BJ (cell line): ENCODE measurements at regions not wholly inside any gene's neighbourhood (a gene's known extent, or its start where the extent isn't known, plus 50 kb on each side); places are given as distances from the start of the nearest gene placed in this dataset.

Experiments used
- CTCF ChIA-PET: fragments of 350-600 bp; formaldehyde crosslinking; extraction: SDS; loops from one replicate; lab custom pipeline; 2021; ENCODE audit warnings: antibody characterized with exemption, inconsistent platforms; lab: Yijun Ruan, JAX
- POLR2A ChIA-PET: fragments of 300-600 bp; sonication (Branson Sonifier 250); formaldehyde crosslinking; extraction: SDS; loops from one replicate; lab custom pipeline; 2021; ENCODE audit warnings: antibody characterized with exemption; lab: Charles Lee
- DNase-seq: peaks from one replicate; pipeline ENCODE4 v3.0.0-alpha.2; 2011; ENCODE audit warnings: low read depth
- H3K27me3 ChIP-seq: 2 replicates; pipeline ENCODE4 v1.6.0; 2011; ENCODE audit warnings: low read length; ENCODE audit not compliant: control insufficient read depth, insufficient read depth
- H3K36me3 ChIP-seq: 2 replicates; pipeline ENCODE4 v1.5.1; 2011; ENCODE audit warnings: low read length; ENCODE audit not compliant: control insufficient read depth, insufficient read depth
- H3K4me3 ChIP-seq: 2 replicates; pipeline ENCODE4 v1.5.1; 2011; ENCODE audit warnings: low read depth, mild to moderate bottlenecking, control low read depth, low read length
- TF ChIP-seq, protein P1 (sequence below): IDR thresholded peaks from 2 replicates; pipeline ENCODE4 v1.5.1; 2011; ENCODE audit warnings: low read depth, mild to moderate bottlenecking, control low read depth, inconsistent platforms, low read length, moderate library complexity; ENCODE audit not compliant: insufficient read depth

DNA sequence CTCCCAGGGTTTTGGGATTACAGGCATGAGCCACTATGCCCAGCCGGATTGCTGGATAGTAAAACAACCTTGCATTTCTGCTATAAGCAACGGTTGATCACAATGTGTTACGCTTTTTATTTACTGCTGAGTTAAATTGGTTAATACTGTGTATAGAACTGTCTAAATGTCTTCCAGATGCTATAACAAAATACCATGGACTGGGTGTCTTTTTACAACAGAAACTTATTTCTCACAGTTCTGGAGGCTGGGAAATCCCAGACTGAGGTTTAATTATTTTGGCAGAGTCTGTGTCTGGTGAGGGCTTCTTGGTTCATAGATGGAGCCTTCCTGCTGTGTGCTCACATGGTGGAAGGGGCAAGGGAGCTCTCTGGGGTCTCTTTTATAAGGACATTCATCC, 65.5 kb downstream of the ING1 start:
- ChIA-PET CTCF (no interaction called here), POLR2A (interaction anchor here (0.6 kb wide), 1 partner anchor 93 kb away, joined by 3 read pairs; no protein-coding TSS in a partner anchor)
- TF ChIP-seq, protein P1, sequence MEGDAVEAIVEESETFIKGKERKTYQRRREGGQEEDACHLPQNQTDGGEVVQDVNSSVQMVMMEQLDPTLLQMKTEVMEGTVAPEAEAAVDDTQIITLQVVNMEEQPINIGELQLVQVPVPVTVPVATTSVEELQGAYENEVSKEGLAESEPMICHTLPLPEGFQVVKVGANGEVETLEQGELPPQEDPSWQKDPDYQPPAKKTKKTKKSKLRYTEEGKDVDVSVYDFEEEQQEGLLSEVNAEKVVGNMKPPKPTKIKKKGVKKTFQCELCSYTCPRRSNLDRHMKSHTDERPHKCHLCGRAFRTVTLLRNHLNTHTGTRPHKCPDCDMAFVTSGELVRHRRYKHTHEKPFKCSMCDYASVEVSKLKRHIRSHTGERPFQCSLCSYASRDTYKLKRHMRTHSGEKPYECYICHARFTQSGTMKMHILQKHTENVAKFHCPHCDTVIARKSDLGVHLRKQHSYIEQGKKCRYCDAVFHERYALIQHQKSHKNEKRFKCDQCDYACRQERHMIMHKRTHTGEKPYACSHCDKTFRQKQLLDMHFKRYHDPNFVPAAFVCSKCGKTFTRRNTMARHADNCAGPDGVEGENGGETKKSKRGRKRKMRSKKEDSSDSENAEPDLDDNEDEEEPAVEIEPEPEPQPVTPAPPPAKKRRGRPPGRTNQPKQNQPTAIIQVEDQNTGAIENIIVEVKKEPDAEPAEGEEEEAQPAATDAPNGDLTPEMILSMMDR: no peak
- Histone ChIP-seq H3K27me3 (peaks cover 11% of the 10 kb centered on the region), H3K4me3 (no peak overlapping the region), H3K36me3 (no peaks in the 10 kb centered on the region)
- DNase-seq: no peak

DNA sequence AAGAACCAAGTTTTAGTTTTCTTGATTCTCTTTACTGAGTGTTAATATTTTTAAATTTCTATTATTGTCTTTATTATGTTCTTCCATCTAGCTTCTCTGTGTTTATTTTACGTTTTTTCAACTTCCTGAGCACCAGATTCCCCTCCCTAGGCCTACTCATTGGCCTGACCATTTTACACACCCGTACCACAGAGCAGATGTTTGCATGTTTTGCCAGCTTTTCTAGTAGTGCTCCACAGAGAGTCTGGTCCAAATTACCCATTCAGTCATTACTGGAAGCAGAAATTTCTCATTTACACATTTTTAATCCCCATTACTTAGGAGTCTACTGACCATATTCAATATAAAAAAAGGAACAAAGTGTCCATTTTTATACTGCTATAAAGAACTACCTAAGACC, 66.9 kb downstream of the ING1 start:
- Histone ChIP-seq H3K27me3 (peaks cover 7% of the 10 kb centered on the region), H3K36me3 (no peaks in the 10 kb centered on the region), H3K4me3 (no peak overlapping the region)
- ChIA-PET POLR2A (no interaction called here), CTCF (no interaction called here)
- no peak for DNase-seq
- TF ChIP-seq, protein P1: no peak

DNA sequence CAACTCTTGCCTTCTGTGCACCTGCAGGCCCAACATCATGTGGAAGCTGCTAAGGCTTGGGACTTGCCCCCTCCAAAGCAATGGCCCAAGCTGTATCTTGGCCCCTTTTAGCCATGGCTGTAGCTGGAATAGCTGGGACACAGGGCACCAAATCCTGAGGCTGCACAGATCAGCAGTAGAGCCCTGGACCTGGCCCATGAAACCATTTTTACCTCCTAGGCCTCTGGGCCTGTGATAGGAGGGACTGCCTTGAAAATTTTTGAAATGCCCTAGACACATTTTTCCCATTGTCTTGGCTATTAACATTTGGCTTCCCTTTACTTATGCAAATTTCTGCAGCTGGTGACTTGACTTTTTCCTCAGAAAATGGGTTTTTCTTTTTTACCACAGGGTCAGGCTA, 68.7 kb downstream of the ING1 start:
- Histone ChIP-seq H3K4me3 (no peak overlapping the region), H3K36me3 (no peaks in the 10 kb centered on the region), H3K27me3 (peaks cover 5% of the 10 kb centered on the region)
- ChIA-PET CTCF (no interaction called here), POLR2A (no interaction called here)
- DNase-seq: no peak
- TF ChIP-seq, protein P1: no peak

DNA sequence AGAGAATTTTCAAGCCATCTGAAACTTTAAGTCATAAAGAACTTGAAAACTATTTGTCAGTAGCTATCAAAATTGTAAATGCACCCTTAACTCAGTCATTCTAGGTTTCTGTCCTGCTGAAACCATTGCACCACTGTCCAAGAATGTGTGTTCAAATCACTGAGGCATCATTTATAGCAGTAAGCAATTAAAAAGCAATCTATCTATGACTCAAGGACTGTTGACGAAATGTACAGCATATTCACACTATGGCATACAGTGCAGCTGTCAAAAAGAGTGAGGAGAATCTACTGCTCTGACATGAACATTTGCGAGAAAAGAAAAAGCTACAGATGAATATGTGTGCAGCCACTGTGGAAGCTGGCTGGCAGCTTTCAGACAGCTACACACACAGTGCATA, 71.2 kb downstream of the ING1 start:
- peaks cover 3% of the 10 kb centered on the region; the same call in 1 of the 2 replicates for H3K27me3 ChIP-seq
- CTCF ChIA-PET: no interaction called here
- DNase-seq: no peak
- POLR2A ChIA-PET: no interaction called here
- TF ChIP-seq, protein P1: no peak
- H3K36me3 ChIP-seq: no peaks in the 10 kb centered on the region
- no peak overlapping the region for H3K4me3 ChIP-seq

DNA sequence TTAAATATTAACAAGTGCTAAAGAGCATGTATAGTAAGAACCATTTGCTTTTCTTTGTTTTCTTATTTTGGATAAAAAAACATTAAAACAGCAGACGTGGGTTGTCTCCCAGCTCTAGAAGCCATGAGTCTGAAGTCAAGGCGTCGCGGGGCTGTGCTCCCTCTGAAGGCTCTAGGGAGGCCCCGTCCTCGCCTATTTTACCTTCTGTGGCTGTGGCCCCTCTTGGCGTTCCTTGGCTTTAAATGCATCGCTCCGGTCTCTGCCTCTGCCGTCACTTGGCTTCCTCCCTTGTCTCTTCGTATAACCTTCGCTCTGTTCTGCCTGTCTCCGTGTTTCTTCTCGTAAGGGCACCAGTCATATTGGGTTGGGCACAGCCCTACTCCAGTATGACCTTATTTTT, 75.3 kb downstream of the ING1 start:
- H3K4me3 ChIP-seq: no peak overlapping the region
- DNase-seq: no peak
- H3K27me3 ChIP-seq: peaks cover 3% of the 10 kb centered on the region; the same call in 1 of the 2 replicates
- H3K36me3 ChIP-seq: no peaks in the 10 kb centered on the region
- ChIA-PET POLR2A (no interaction called here), CTCF (no interaction called here)
- TF ChIP-seq, protein P1: no peak
